K562 (cell line): ENCODE measurements at regions not wholly inside any gene's neighbourhood (a gene's known extent, or its start where the extent isn't known, plus 50 kb on each side); places are given as distances from the start of the nearest gene placed in this dataset.

Experiments used
- ATAC-seq: fragments of 200-7000 bp; cut with Tn5 transposase; 3 replicates; pipeline ENCODE4 v1.9.1; 2020; ENCODE audit warnings: moderate library complexity
- BruUV-seq: library from RNA; stranded (reverse); fragments of 400-500 nt; replicated peaks from 2 replicates; lab custom pipeline; 2021; lab: Mats Ljungman, UMichigan
- CTCF ChIA-PET: fragments of 300-600 bp; formaldehyde crosslinking; extraction: SDS; loops from one replicate; lab custom pipeline; 2021; ENCODE audit warnings: low intra/inter-chr PET ratio; lab: Yijun Ruan, JAX
- POLR2A ChIA-PET: fragments of 300-600, 350-650 bp; sonication (Branson Sonifier 250); formaldehyde crosslinking; extraction: SDS; loops from one replicate; lab custom pipeline; 2021; ENCODE audit warnings: antibody characterized with exemption, inconsistent platforms; lab: Yijun Ruan, JAX
- DNase-seq, 4 experiments: peaks; one replicate each; pipeline versions ENCODE4 v3.0.0 to v3.0.0-alpha.2; 2011 to 2018; ENCODE audit warnings: low spot score in 3 of 4, mixed read lengths in 3 of 4; ENCODE audit errors: extremely low read depth in 1 of 4
- FAIRE-seq: peaks from 2 replicates; lab custom pipeline; 2011; peaks lifted over from hg19 to GRCh38; lab: Jason Lieb, UNC
- H2AFZ ChIP-seq: 2 replicates; pipeline ENCODE4 v1.6.0; 2011; ENCODE audit warnings: low read depth, low read length, control low read depth, inconsistent platforms
- H3K27ac ChIP-seq: fragments of 200-600 bp; 3 replicates; pipeline ENCODE4 v1.8.0; 2011; ENCODE audit warnings: low read depth, mild to moderate bottlenecking, control low read depth, inconsistent platforms, low read length, moderate library complexity, mixed read lengths; ENCODE audit errors: extremely low read depth
- H3K27me3 ChIP-seq, 2 experiments: fragments of 300-600 bp in 1 of 2; 2 replicates in 1 of 2; 3 replicates in 1 of 2; pipeline versions ENCODE4 v1.6.0 to v1.8.0; 2011; ENCODE audit warnings: inconsistent platforms in 2 of 2, low read length in 2 of 2, mild to moderate bottlenecking in 1 of 2, mixed read lengths in 1 of 2, moderate library complexity in 1 of 2; ENCODE audit not compliant: control insufficient read depth in 2 of 2, insufficient read depth in 2 of 2
- H3K36me3 ChIP-seq: fragments of 300-600 bp; 3 replicates; pipeline ENCODE4 v1.8.0; 2011; ENCODE audit warnings: mild to moderate bottlenecking, low read length, inconsistent platforms; ENCODE audit not compliant: control insufficient read depth, insufficient read depth
- H3K4me1 ChIP-seq, 2 experiments: fragments of 200-600 bp in 1 of 2; replicated peaks in 1 of 2; 2 replicates in 1 of 2; 3 replicates in 1 of 2; pipeline versions ENCODE4 v1.5.1 to v1.8.0; 2011; ENCODE audit warnings: inconsistent platforms in 2 of 2, low read length in 2 of 2, mild to moderate bottlenecking in 1 of 2, mixed read lengths in 1 of 2, moderate library complexity in 1 of 2; ENCODE audit not compliant: control insufficient read depth in 2 of 2, insufficient read depth in 2 of 2
- H3K4me2 ChIP-seq: 2 replicates; pipeline ENCODE4 v1.6.1; 2011; ENCODE audit warnings: low read length, control low read depth, inconsistent platforms, mixed read lengths; ENCODE audit not compliant: insufficient read depth
- H3K4me3 ChIP-seq: fragments of 200-600 bp; sonication (generic), shearing (Covaris generic); 2 replicates; pipeline ENCODE4 v1.5.1; 2016; ENCODE audit warnings: control low read depth, inconsistent platforms
- H3K79me2 ChIP-seq: fragments of 200-600 bp; 3 replicates; pipeline ENCODE4 v1.8.0; 2011; ENCODE audit warnings: low read length, inconsistent platforms; ENCODE audit not compliant: control insufficient read depth, insufficient read depth
- H3K9ac ChIP-seq, 2 experiments: 2 replicates each; pipeline versions ENCODE4 v1.6.0 to v1.6.1; 2011; ENCODE audit warnings: low read depth in 2 of 2, low read length in 2 of 2, control low read depth in 1 of 2, inconsistent platforms in 1 of 2, mild to moderate bottlenecking in 1 of 2, mixed read lengths in 1 of 2; ENCODE audit not compliant: insufficient read depth in 1 of 2
- H3K9me1 ChIP-seq: one replicate; pipeline ENCODE4 v1.6.0; 2011; ENCODE audit warnings: inconsistent platforms, mild to moderate bottlenecking, low read length, moderate library complexity; ENCODE audit not compliant: control insufficient read depth, insufficient read depth
- H3K9me3 ChIP-seq: replicated peaks from 2 replicates; pipeline ENCODE4 v1.5.1; 2011; ENCODE audit warnings: low read depth, low read length, inconsistent platforms; ENCODE audit not compliant: control insufficient read depth, insufficient read depth
- H4K20me1 ChIP-seq: replicated peaks from 2 replicates; pipeline ENCODE4 v1.6.1; 2011; ENCODE audit warnings: low read length, inconsistent platforms, mixed read lengths; ENCODE audit not compliant: control insufficient read depth, insufficient read depth
- FOXM1 ChIP-seq, 2 experiments: fragments of 450-650 bp in 1 of 2; sonication (generic) in 1 of 2; formaldehyde crosslinking in 1 of 2; IDR thresholded peaks; 2 replicates each; pipeline versions ENCODE4 v1.6.1 to v1.9.0; 2017 to 2022; ENCODE audit warnings: low read depth in 2 of 2, mild to moderate bottlenecking in 2 of 2, missing genetic modification reagents in 1 of 2, moderate library complexity in 1 of 2
- HCFC1 ChIP-seq: IDR thresholded peaks from 2 replicates; pipeline ENCODE4 v1.6.1; 2012; ENCODE audit warnings: low read depth, low read length, improper control_type of control experiment
- ILF3 ChIP-seq: fragments of 450-650 bp; IDR thresholded peaks from 2 replicates; pipeline ENCODE4 v1.6.1; 2018; ENCODE audit warnings: antibody characterized with exemption, mild to moderate bottlenecking, moderate library complexity, borderline replicate concordance
- NEUROD1 ChIP-seq: fragments of 150-350 bp; IDR thresholded peaks from 2 replicates; pipeline ENCODE4 v1.6.1; 2014; ENCODE audit warnings: borderline replicate concordance, low read length, low read depth; ENCODE audit not compliant: partially characterized antibody
- POLR2A ChIP-seq: fragments of 450-650 bp; conservative IDR thresholded peaks from 2 replicates; pipeline ENCODE4 v1.6.1; 2016
- PPARD ChIP-seq: fragments of 250-450 bp; sonication (Bioruptor Pico); IDR thresholded peaks from 2 replicates; pipeline ENCODE4 v1.8.0; 2022; ENCODE audit warnings: inconsistent platforms, mild to moderate bottlenecking, moderate library complexity
- RCOR1 ChIP-seq, 2 experiments: IDR thresholded peaks; 2 replicates each; pipeline ENCODE4 v1.6.1; 2012; ENCODE audit warnings: low read depth in 2 of 2, low read length in 2 of 2, borderline replicate concordance in 1 of 2, improper control_type of control experiment in 1 of 2
- RHOXF2B ChIP-seq: fragments of 250-450 bp; sonication (Bioruptor Pico); conservative IDR thresholded peaks from 2 replicates; pipeline ENCODE4 v1.5.1; 2021
- SFPQ ChIP-seq: fragments of 200-400 bp; formaldehyde crosslinking; IDR thresholded peaks from 2 replicates; pipeline ENCODE4 v1.6.1; 2017; ENCODE audit warnings: mild to moderate bottlenecking, low read depth, low read length, moderate library complexity
- TCF3 ChIP-seq: sonication (generic); formaldehyde crosslinking; IDR thresholded peaks from 2 replicates; pipeline ENCODE4 v1.4.0; 2020; ENCODE audit warnings: mild to moderate bottlenecking, missing genetic modification reagents
- ZNF766 ChIP-seq: fragments of 200-800 bp; sonication (Bioruptor generic); conservative IDR thresholded peaks from 2 replicates; pipeline ENCODE4 v1.6.1; 2016; ENCODE audit warnings: missing genetic modification characterization, missing compliant biosample characterization
- in situ Hi-C: fragments of 300-500 bp; cut with MboI; formaldehyde crosslinking; loops from 4 replicates; pipeline ENCODE4 v1.15.0; 2018; ENCODE audit warnings: inconsistent platforms, mixed read lengths
- intact Hi-C: fragments of 100-400 bp; cut with micrococcal nuclease; formaldehyde crosslinking; loops from 2 replicates; pipeline ENCODE4 v1.14.2; 2022

GRCh38 chr4:18511727-18512126 lies 490.2 kb upstream of the LCORL start:
- CTCF ChIA-PET, result no interaction called here
- H3K27me3 ChIP-seq, result no peaks in the 10 kb centered on the region
- no TSS peak for BruUV-seq
- POLR2A ChIA-PET, result interaction anchor here (0.6 kb wide), 1 partner anchor 170 kb away, joined by 3 read pairs; no protein-coding TSS in a partner anchor
- no peaks in the 10 kb centered on the region; the same call in 1 of the 2 replicates for H3K9me3 ChIP-seq
- FAIRE-seq, result no peak
- H2AFZ ChIP-seq, result no peak overlapping the region
- H3K4me2 ChIP-seq, result no peak overlapping the region
- no peaks in the 10 kb centered on the region for H3K36me3 ChIP-seq
- no peaks in the 10 kb centered on the region for H4K20me1 ChIP-seq
- H3K4me1 ChIP-seq, result no peaks in the 10 kb centered on the region
- H3K9ac ChIP-seq, result no peak overlapping the region
- TF ChIP-seq POLR2A (no peak), TCF3 (CRISPR knock-in tag) (no peak), RHOXF2B (CRISPR knock-in tag) (no peak), PPARD (CRISPR knock-in tag) (no peak), FOXM1 (IDR thresholded peaks at IDR 0.05; ENCODE audit: low read depth) (no peak), FOXM1 (CRISPR knock-in tag; IDR thresholded peaks at IDR 0.05; ENCODE audit: low read depth) (no peak), HCFC1 (no peak), SFPQ (no peak), ILF3 (no peak), ZNF766 (CRISPR knock-in tag) (no peak), NEUROD1 (no peak), RCOR1 (IDR thresholded peaks at IDR 0.05; ENCODE audit: borderline replicate concordance in 1 of 2, low read depth in 2 of 2, low read length in 2 of 2) (no peak)
- TF ChIP-seq, all 486 proteins: peak for 0
- Histone ChIP-seq H3K27ac (no peak overlapping the region), H3K9me1 (no peaks in the 10 kb centered on the region), H3K4me3 (no peak overlapping the region), H3K79me2 (no peaks in the 10 kb centered on the region)
- DNase-seq (no peak), ATAC-seq (no peak)
- intact Hi-C loops, result no loop called here
- in situ Hi-C loops, result no loop called here
